ENCODE measurements at regions not wholly inside any gene's neighbourhood (a gene's known extent, or its start where the extent isn't known, plus 50 kb on each side); places are given as distances from the start of the nearest gene placed in this dataset.
"Not testable (repeated sequence)": the region's sequence is repeated elsewhere in the genome, so short reads cannot be mapped to it uniquely, and the experiment has no call there.

DNA sequence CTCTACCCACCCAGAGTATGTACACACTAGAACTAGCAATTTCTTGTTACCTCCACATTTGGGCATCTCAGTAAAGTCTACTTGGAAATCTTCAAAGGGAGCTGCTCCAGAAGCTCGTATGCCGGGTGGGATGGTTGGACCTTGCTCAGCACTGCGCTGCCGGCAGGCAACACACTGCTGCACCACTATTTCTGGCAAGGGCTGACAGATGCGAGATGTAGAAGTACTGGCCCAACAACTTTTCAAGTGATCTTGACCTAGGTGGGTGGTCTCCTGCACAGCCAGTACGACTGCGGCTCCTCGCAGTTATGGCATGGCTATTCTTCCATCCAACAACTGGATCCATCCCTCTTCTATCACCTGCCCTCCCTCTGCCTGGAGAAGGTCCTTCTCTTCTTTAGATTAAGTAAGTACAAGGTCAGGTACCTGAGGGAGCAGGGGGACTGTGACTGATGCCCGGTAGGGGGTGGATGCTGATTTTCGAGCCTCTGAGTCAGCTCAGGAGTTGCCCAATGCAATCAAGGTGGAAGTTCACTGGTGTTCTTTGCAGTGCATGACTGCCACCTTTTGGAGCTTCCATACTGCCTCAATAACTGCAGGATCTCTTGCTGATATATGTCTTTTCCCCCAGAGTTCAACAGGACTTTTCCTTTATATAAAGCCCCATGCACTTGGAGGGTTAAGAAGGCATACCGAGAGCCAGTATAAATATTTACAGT lies 100.4 kb upstream of the SLC1A4 start:
- no peak for DNase-seq

DNA sequence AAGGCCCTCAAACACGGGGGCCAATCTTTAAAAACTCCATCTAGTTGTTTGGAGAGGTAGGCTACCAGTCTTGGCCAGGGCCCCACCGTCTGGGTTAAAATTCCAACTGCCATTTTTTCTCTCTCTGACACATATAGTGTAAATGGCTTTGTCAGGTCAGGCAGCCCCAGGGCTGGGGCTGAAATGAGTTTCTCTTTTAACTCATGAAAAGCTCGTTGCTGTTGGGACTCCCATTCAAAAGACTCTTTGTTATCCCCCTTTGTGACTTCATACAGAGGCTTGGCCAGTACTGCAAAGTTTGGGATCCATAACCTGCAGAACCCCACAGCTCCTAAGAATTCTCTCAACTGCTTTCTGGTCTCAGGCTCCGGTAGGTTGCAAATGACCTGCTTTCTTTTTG lies 99.4 kb upstream of the SLC1A4 start:
- no peak for DNase-seq

DNA sequence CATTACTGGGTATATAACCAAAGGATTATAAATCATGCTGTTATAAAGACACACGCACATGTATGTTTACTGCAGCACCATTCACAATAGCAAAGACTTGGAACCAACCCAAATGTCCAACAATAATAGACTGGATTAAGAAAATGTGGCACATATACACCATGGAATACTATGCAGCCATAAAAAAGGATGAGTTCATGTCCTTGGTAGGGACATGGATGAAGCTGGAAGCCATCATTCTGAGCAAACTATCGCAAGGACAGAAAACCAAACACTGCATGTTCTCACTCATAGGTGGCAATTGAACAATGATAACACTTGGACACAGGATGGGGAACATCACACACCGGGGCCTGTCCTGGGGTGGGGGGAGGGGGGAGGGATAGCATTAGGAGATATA lies 92.6 kb upstream of the SLC1A4 start:
- DNase-seq: not testable (repeated sequence)

DNA sequence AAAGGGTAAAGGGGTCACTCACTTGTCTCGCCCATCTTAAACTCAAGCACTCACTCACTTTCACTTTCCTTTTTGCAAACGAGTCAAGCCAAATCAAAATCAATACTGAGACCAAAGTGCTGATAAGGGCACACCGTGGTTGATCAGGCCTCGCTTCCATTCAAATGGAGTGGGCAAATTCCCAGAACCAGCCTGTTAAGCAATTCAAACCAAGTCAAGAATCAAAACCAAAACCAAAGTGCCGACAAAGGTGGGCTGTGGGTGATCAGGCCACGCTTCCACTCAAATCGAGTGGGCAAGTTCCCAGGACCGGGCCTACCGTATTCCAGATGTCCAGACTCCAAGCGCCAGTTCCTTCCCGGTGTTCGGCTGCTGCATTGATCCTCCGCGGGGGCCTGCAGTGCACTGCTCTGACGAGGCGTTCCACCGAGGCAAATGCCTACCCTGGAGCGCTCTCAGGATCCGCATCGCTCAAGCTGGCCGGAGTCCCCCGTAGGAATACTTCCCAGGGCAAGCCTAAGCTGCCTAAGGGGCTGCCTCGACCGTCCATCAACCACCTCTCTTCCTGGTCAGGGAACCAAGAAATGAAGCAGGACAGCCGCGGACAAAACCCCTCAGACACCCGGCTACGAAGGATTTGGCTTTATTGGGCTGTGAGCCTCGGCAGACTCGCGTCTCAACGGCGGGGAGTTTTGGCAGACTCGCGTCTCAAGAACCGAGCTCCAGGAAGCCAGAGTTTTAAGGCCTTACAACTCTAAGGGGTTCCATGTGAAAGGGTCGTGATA lies 89.9 kb upstream of the SLC1A4 start:
- no peak for DNase-seq

DNA sequence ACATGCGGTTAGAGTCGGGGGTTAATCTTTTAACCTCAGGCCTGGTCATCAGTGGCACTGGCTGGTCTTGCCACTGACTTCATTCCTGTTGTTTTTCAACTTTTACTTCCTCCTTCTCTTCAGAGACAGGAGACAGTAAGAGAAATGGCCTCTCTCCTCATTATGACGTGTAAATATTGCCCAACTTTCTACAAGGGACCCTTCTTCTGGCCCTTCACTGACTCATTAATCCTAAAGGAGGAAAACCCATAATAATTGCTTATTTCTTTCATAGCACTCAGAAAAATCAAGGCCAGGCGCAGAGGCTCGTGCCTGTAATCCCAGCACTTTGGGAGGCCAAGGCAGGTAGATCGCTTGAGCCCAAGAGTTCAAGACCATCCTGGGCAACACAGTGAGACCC lies 89.3 kb upstream of the SLC1A4 start:
- DNase-seq: not testable (repeated sequence)

DNA sequence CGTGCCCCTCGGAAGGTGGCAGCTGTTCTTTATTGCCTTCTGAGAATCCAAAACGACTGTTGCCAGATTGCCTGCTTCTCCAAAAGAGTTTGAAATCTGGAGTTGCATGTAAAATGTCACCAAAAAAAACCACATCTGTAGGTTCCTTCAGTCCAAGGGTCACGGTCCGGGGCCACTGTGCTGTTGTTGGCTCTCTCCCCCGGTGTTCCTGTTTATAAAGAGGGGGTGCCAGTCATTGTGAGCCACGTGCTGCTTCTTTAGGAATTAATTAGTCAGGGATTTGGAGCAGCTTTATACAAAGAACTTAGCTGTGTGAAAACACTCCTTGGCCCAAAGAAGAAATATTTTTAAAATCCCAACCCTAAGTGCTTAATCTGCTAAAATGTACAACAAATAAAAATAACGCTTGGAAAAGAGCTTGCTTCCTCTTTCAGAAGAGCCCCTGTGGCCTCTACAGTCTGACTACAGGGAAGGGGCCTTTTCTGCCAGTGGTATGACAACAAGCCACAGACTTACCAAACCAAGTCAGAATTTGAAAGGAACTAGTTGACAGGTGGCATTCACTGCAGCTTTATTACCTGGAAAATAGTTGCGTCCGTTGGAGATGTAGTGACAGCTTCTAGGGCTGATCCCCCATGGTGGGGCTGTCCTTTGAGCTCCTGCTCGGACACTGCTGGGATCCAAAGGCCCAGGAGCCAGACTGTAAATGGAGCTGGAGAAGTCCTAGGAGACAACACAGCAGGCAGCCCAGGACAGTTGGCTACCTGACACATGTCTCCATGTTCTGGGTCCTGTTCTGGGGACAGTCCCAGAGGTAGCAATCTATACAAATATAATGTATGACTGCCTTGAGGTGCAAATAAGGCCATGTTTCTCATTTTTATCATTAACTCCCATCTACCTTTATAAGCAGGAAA lies 84.5 kb upstream of the SLC1A4 start:
- DNase-seq: no peak

DNA sequence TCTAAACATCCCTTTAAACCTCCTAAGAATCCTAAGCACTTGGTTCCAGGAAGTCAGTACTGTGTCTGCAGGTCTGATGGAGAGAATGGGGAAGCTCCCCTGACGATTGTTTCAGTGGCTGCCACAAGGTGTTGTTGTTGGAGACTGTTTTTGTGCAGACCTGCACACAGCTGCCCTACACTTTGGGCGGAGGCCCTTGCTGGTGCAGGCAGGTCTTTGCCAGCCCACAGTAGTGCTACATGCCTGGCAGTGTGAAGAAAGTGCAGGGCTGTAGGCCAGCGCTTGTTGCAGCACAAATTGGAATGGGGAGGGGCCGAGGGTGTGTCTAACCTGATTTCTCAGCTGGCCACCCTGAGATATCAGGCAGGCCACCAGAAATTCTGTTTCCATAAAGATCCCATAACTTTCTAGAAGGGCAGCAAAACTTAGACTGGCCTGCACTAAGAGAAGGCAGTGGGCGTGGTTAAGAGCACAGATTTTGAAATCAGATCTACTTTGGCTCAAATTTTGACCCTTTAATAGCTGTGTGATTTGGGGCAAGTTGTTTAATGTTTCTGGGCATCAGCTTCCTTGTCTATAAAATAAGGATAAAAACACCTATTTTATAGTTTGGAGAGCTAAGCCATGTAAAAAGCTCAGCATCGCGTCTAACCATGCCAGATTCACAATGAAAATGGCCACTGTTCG lies 83.7 kb upstream of the SLC1A4 start:
- no peak for DNase-seq

DNA sequence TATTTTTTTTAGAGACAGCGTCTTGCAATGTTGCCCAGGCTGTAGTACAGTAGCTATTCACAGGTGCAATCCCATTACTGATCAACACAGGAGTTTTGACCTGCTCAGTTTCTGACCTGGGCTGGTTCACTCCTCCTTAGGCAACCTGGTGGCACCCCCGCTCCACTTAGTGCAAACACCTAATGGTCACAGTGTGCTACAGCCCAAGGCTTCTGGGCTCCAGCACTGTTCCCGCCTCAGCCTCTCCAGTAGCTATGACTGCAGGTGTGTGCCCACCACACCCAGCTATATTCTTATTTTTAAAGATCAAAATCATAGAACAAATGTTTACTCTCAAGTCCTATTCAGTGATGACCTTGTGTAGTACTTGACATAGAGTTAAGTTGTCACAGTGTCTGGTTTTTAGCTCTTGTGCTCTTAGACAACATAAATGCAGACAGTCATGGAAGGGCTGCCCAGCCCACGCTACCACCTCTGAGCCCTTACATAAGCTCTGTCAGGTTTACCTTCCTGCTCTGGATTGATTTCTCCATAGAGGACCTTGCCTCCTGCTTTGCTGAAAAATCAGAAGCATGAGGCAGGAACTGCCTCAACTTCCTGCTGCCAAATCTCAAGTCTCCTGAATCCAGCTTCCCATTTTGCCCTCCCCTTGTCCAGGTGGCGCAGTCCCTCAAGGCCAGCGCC lies 82.2 kb upstream of the SLC1A4 start:
- no peak for DNase-seq

DNA sequence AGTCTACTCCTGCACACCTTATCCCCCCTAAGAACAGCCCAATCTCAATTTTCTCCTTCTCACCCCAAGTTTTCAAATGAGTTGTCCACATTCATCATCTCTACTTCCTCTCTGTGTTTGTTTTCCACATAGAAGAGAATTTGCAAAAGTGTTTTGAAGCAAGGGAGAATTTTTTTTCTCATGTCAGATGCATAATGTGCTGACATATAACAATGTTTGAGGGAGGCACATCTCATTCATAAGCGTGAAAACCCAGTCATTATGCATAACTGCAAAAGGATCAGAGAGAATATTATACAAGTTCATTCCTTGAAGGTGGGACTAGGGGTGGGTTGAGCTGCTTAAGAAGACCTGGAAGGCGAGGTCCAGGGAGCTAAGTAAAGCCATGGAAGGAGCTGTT lies 80.8 kb upstream of the SLC1A4 start:
- DNase-seq: no peak

DNA sequence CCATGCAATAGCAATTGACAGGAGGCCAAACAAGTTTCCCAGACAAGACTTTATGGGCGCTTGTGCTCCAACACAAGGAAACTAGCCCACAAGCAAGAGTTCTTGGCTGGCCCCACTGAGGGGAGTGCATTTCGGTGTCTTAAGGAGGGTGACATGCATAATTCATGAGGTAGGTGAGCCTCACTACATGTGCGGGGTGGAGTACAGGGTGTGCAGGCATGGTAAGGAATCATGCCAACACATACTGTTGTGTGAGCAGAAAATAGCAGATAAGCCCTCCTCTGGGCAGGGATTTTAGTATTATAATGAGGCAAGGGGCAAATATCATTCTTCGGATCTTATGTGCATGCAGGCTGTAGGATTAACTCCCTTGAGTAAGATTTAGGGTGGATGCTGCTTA lies 78.7 kb upstream of the SLC1A4 start:
- DNase-seq: no peak

DNA sequence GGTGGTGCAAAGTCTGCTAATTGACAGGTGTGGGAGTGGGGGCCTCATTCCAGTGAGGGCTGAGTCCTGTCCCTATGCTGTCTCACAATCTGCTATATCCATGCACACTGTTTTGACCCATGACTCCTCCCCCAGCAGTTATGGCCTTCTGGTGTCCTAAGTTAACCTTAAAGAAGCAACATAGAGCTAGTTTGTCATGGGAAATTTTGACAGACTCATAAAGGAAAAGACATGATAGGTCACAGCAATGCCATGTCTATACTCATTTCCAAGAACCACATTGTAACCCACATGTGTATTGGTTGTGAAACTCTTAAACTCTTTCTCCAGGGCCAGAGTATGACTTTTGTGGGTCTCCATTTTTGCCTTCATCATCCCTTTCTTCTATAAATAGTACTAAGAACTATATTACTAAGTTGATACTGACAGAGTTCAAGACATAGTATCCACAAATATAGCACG lies 78.2 kb upstream of the SLC1A4 start:
- DNase-seq: no peak

DNA sequence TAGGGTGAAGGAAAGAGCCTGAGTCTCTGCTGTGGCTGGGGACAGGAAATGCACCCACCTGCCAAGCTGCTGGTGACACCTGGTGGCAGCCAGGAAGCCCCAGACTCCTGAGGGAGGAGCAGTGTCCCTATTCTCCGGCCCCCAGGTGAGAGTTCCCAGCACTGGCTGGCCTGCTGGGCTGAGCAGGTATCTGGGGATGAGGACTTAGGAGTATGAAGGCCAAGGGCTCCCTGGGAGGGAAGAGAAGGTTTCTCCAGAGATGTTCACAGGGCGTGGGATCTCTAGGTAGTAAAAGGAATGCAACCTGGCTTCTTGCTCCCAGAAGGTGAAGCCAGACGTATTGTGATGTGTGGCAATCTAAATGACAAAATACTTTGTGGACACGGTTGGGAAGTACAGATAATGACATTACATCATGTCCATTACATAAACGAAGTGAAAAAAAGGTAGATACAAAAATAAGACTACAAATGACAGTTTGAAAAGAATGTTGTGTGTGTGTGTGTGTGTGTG lies 75.8 kb upstream of the SLC1A4 start:
- no peak for DNase-seq

DNA sequence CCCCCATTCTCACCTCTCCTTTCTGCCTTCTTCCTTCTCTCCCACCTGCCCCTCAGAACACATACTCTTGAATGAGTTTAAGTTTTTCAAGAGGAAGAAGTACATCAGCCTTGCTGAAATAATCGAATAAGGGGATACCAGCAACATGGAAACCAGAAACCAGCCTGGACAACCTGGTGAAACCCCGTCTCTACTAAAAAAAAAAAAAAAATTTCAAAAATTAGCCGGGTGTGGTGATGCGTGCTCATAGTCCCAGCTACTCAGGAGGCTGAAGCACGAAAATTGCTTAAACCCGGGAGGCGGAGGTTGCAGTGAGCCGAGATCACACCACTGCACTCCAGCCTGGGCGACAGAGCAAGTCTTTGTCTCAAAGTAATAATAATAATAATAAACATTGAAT lies 75.0 kb upstream of the SLC1A4 start:
- DNase-seq: no peak

DNA sequence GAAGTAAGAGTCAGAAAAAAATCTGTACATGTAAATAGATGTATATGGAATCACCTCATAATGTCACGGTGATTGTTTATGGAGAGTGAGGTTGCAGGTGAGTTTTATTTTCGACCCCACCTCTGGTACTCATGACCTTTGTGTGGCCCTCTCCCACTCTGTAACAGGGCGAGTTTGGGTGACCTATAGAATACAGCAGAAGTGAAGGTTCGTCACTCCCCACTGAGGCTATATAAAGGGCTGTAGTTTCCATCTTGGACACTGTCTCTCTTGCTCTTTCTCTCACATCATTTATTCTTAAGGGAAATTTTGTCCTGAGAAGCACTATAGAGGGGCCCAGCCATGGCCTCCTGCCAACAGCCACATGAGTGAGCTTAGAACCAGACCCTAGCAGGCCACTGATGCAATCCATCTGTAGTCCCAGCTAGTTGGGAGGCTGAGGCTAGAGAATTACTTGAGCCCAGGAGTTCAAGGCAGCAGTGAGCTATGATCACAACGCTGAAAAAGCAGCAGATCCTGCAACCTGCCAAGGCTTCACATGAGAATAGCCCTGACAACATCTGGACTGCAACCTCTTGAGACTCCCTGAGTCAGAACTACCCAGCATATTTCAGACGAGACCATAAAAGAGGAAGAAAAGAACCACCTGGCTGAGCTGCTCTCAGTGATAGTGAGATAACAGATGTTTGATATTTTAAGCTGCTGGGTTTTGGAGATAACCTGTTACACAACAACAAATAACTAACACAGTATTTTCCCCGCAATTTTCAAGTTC lies 74.3 kb upstream of the SLC1A4 start:
- no peak for DNase-seq

DNA sequence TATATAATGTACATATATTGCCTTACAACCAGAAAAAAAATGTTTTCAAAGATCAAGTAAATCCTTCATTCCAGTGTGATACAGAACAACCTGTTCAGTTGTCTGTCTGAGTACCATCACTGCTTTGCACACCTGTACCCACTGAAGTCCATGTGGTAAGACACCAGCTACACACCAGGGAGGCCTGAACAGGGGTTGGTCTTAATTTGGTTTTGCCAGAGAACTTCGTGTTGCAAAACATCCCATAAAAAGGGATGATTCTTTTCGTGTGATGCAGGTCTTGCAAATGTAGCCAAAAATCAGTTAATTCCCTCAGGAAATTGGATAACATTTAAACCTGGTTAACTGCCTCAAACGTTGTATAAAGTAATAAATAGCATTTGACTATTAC lies 73.7 kb upstream of the SLC1A4 start:
- no peak for DNase-seq

DNA sequence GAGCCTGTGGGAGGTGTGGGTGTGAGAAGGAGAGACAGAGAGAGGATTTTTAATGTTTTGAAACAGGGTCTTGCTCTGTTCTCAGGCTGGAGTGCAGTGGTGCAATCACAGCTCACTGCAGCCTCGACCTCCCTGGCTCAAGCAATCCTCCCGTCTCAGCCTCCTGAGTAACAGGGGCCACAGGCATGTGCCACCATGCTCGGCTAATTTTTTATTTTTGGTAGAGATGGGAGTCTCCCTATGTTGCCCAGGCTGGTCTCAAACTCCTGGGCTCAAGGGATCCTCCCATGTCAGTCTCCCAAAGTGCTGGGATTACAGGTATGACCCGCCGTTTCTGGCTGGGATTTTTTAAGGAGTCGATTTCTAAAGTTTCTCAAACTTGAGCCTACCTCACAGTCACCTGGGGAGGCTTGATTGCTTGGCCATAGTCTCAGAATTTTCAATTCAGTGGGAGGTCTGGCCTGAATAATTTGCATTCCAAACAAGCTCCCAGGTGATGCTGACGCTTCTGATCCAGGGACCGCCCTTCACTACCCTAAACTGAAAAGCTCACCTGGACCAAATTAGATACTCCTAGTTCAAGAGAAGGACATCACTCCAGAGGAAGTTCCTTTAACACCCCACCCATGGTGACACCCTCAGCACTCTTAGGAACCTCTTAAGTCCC lies 70.8 kb upstream of the SLC1A4 start:
- no peak for DNase-seq

DNA sequence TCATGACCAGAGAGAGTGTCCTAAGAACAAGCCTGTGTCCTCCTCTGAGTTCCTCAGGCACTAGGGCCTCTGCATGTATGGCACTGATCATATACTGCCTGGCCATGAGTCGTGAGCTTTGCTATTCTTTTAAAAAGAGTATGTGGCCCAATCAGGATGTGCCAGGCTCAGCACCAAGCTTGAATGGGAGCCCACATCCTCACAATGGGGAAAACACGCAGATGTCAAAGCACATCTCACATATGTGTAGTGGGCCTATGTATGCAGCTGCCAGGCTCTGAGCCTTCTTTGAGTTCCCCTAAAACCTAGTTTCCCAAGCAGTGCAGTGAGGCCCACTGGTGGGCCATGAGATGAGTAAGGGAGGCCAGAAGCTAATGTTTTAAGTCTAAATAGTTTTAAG lies 69.9 kb upstream of the SLC1A4 start:
- DNase-seq: no peak

DNA sequence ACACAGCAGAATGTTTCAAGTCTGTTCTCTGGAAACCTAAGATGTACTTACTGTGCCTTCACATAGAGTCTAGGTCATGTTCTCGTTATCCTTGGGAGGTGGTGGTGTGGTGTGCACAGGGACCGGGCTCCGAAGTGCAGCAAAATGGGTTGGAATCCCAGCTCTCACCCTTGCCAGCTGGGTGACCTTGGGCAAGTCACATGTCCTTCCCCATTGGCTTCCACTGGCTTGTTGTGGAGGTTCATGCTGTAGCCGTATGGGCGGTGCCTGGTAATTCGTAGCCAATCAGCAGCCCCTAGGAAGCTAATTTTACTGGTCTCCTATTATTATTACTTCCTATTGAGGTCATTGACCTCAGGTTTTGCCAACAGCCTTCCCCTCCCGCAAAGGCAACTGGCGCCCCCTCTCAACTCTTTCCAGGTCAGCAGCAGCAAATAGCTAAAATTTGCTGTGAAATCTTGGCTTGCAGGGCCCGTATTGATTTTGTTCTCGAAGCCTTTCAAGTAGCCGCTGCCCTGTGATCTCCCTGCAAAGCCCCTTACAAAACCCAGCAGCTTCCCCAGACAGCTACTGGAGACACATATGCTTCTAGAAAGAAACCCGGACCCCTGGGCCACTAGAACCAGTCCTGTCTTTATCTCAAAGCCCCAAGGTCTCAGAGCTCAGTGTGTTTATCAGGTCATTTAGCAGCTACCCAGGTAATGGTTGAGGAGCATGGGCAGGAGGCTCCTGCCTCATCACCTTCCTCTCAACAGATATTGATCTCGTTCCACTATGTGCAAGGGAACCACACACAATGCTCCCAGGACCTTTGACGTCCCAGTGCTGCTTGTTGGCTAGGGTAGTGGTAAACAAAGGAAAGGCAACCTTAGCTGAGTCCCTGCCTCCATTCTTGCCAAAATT lies 66.5 kb upstream of the SLC1A4 start:
- DNase-seq: no peak

DNA sequence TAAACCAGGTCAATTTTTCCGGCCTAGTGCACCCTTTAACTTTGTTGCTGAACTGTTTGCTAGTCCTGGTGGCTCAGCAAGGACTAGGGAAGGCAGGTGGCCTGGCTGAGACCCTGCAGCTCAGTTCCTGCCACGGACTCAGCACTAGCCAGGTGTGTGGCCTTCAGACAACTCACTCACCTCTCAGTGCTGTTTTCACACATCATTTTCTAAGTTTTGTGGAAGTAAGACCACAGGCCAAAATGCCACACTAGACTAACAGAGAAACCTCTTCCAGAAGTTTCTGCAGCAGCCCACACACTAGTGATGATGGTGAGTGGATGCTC lies 65.9 kb upstream of the SLC1A4 start:
- DNase-seq: no peak

Data from CD4-positive, alpha-beta T cell treated with Interleukin-4 for 4 hours (primary cell).